ENCODE measurements at regions not wholly inside any gene's neighbourhood (a gene's known extent, or its start where the extent isn't known, plus 50 kb on each side); places are given as distances from the start of the nearest gene placed in this dataset.

GRCh38 chr6:140464720-140465119 is 1090.3 kb upstream of the CITED2 start:
- TF ChIP-seq CTCF (IDR thresholded peaks at IDR 0.05) (no peak), POLR2A (IDR thresholded peaks at IDR 0.05) (no peak)
